GM23248 (cell line): ENCODE measurements at regions not wholly inside any gene's neighbourhood (a gene's known extent, or its start where the extent isn't known, plus 50 kb on each side); places are given as distances from the start of the nearest gene placed in this dataset.

ENCODE experiments used
- DNase-seq: peaks from one replicate; pipeline ENCODE4 v3.0.0-alpha.2; 2015
- H2AFZ ChIP-seq: fragments of 200-600 bp; sonication (generic); 2 replicates; pipeline ENCODE4 v1.6.1; 2016; ENCODE audit warnings: antibody characterized with exemption
- H3F3A ChIP-seq: fragments of 200-600 bp; sonication (generic); 2 replicates; pipeline ENCODE4 v1.6.1; 2016; ENCODE audit warnings: mild to moderate bottlenecking, antibody characterized with exemption, mixed run types; ENCODE audit not compliant: insufficient read depth
- H3K27ac ChIP-seq: fragments of 200-600 bp; sonication (generic); 2 replicates; pipeline ENCODE4 v1.5.1; 2016; ENCODE audit warnings: mild to moderate bottlenecking
- H3K27me3 ChIP-seq: fragments of 200-600 bp; sonication (generic); replicated peaks from 2 replicates; pipeline ENCODE4 v1.6.1; 2016; ENCODE audit warnings: mild to moderate bottlenecking; ENCODE audit not compliant: insufficient read depth
- H3K36me3 ChIP-seq: fragments of 200-600 bp; sonication (generic); 2 replicates; pipeline ENCODE4 v1.6.1; 2016; ENCODE audit warnings: low read depth, mild to moderate bottlenecking
- H3K4me1 ChIP-seq: fragments of 200-600 bp; sonication (generic); 2 replicates; pipeline ENCODE4 v1.6.1; 2016; ENCODE audit warnings: mild to moderate bottlenecking; ENCODE audit not compliant: insufficient read depth
- H3K4me2 ChIP-seq: fragments of 200-600 bp; sonication (generic); one replicate; pipeline ENCODE4 v1.6.1; 2016; ENCODE audit warnings: mild to moderate bottlenecking; ENCODE audit not compliant: unreplicated experiment
- H3K4me3 ChIP-seq: fragments of 200-600 bp; sonication (generic); 2 replicates; pipeline ENCODE4 v1.5.1; 2016; ENCODE audit warnings: mild to moderate bottlenecking
- H3K79me2 ChIP-seq: fragments of 200-600 bp; sonication (generic); 2 replicates; pipeline ENCODE4 v1.6.1; 2016; ENCODE audit warnings: mild to moderate bottlenecking; ENCODE audit not compliant: insufficient read depth
- H3K9ac ChIP-seq: fragments of 200-600 bp; sonication (generic); 2 replicates; pipeline ENCODE4 v1.6.1; 2016; ENCODE audit warnings: mild to moderate bottlenecking
- H3K9me2 ChIP-seq: fragments of 200-600 bp; sonication (generic); 2 replicates; pipeline ENCODE4 v1.6.1; 2016; ENCODE audit warnings: mixed run types, mild to moderate bottlenecking, moderate library complexity; ENCODE audit not compliant: insufficient read depth
- H3K9me3 ChIP-seq: fragments of 200-600 bp; sonication (generic); one replicate; pipeline ENCODE4 v1.6.1; 2017; ENCODE audit warnings: low read depth
- H4K20me1 ChIP-seq: fragments of 200-600 bp; sonication (generic); 2 replicates; pipeline ENCODE4 v1.6.0; 2016; ENCODE audit not compliant: insufficient read depth
- EZH2 ChIP-seq: fragments of 200-600 bp; sonication (generic); IDR thresholded peaks from 2 replicates; pipeline ENCODE4 v1.6.1; 2018; ENCODE audit warnings: antibody characterized with exemption, mild to moderate bottlenecking; ENCODE audit not compliant: insufficient read depth, poor library complexity, severe bottlenecking
- EZH2phosphoT487 ChIP-seq: fragments of 200-600 bp; sonication (generic); IDR thresholded peaks from 2 replicates; pipeline ENCODE4 v1.6.1; 2018; ENCODE audit warnings: antibody characterized with exemption, moderate library complexity, mild to moderate bottlenecking, low read depth; ENCODE audit not compliant: insufficient read depth
- WGBS, 2 experiments: methylation state at CpG; one replicate each; pipeline ENCODE4 v1.1.6; 2015 to 2017; ENCODE audit warnings: low lambda C conversion rate in 2 of 2, low coverage in 1 of 2; ENCODE audit errors: missing lambda C conversion rate in 2 of 2; 5-methylcytosine and 5-hydroxymethylcytosine counted together
- in situ Hi-C: fragments of 300-500 bp; cut with MboI; formaldehyde crosslinking; loops from 2 replicates; pipeline ENCODE4 v1.15.0; 2020

DNA sequence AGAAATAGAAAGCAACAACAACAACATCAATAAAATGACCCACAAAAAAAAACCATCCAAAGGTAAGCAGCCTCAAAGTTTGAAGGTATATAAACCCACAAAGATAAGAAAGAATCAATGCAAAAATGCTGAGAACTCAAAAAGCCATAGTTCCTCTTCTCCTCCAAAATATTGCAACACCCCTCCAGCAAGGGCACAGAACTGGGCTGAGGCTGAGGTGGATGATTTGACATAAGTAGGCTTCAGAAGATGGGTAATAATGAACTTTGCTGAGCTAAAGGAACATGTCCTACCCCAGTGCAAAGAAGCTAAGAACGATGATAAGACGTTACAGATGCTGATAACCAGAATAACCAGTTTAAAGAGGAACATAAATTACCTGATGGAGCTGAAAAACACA, 188.8 kb upstream of the BTBD3 start:
- 3 to 17% methylated on average over 2 of the region's 2 CpGs for WGBS, 2 experiments
- Histone ChIP-seq H3K9me3 (no peaks in the 10 kb centered on the region), H3K36me3 (no peaks in the 10 kb centered on the region), H3K79me2 (no peaks in the 10 kb centered on the region), H4K20me1 (no peaks in the 10 kb centered on the region), H3K9ac (no peak overlapping the region), H3K4me3 (no peak overlapping the region), H3K27me3 (0 out of 2 replicates have a peak, but pooled peaks cover 9% of the 10 kb centered on the region), H3K4me2 (no peak overlapping the region), H3K4me1 (no peaks in the 10 kb centered on the region), H3K27ac (no peak overlapping the region), H2AFZ (no peak overlapping the region), H3K9me2 (no peaks in the 10 kb centered on the region), H3F3A (no peaks in the 10 kb centered on the region)
- TF ChIP-seq EZH2: no peak
- TF ChIP-seq EZH2phosphoT487: no peak
- DNase-seq: no peak
- in situ Hi-C loops: no loop called here

DNA sequence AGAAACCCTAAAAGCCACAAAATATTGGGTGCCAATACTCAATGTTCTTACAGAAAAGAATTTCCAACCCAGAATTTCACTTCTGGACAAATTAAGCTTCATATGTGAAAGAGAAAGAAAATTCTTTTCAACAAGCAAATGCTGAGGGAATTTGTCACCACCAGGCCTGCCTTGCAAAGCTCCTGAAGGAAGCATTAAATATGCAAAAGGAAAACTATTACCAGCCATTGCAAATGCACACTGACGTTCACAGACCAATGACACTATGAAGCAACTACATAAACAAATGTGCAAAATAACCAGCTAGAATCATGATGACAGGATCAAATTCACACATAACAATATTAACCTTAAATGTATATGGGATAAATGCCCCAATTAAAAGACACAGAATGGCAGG, 187.9 kb upstream of the BTBD3 start:
- no peak for DNase-seq
- Histone ChIP-seq H3K9me2 (no peaks in the 10 kb centered on the region), H3K9me3 (no peaks in the 10 kb centered on the region), H3K4me1 (no peaks in the 10 kb centered on the region), H3K9ac (no peak overlapping the region), H3F3A (no peaks in the 10 kb centered on the region), H3K36me3 (no peaks in the 10 kb centered on the region), H4K20me1 (no peaks in the 10 kb centered on the region), H2AFZ (no peak overlapping the region), H3K79me2 (no peaks in the 10 kb centered on the region), H3K4me2 (no peak overlapping the region), H3K27me3 (0 out of 2 replicates have a peak, but pooled peaks cover under 1% of the 10 kb centered on the region), H3K4me3 (no peak overlapping the region), H3K27ac (no peak overlapping the region)
- no peak for TF ChIP-seq EZH2
- no peak for TF ChIP-seq EZH2phosphoT487
- in situ Hi-C loops: no loop called here
- 14 to 15% methylated on average over 1 of the region's 1 CpG for WGBS, 2 experiments

DNA sequence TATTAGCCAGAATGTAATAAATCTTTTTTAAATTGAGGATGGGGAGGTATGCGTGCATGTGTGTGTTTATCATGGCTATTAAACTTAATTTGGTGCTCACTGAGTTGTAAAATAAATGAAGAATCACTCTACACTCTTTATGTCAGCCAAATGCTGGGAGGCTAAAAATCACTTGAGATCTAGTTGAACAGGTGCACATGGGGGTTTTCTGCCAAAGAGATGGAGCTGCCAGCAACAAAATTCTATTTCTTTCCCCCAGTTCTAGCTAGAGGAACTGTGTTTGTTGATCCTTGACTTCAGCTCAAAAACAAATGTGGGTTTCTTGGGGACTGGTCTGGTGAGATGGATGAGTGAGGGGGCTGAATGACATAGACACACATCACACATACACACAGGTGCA, 183.3 kb upstream of the BTBD3 start:
- in situ Hi-C loops: no loop called here
- H2AFZ ChIP-seq: no peak overlapping the region
- H3K9me2 ChIP-seq: no peaks in the 10 kb centered on the region
- no peaks in the 10 kb centered on the region for H3K79me2 ChIP-seq
- 14% methylated on average over 1 of the region's 1 CpG for WGBS, 2 experiments
- TF ChIP-seq EZH2phosphoT487: no peak
- no peak for TF ChIP-seq EZH2
- H3K4me1 ChIP-seq: no peaks in the 10 kb centered on the region
- H3K27ac ChIP-seq: no peak overlapping the region
- peaks cover 5% of the 10 kb centered on the region; the same call in 1 of the 2 replicates for H3K27me3 ChIP-seq
- H4K20me1 ChIP-seq: no peaks in the 10 kb centered on the region
- H3K36me3 ChIP-seq: no peaks in the 10 kb centered on the region
- H3K4me2 ChIP-seq: no peak overlapping the region
- no peak overlapping the region for H3K4me3 ChIP-seq
- no peak overlapping the region for H3K9ac ChIP-seq
- H3F3A ChIP-seq: no peaks in the 10 kb centered on the region
- no peaks in the 10 kb centered on the region for H3K9me3 ChIP-seq
- DNase-seq: no peak

DNA sequence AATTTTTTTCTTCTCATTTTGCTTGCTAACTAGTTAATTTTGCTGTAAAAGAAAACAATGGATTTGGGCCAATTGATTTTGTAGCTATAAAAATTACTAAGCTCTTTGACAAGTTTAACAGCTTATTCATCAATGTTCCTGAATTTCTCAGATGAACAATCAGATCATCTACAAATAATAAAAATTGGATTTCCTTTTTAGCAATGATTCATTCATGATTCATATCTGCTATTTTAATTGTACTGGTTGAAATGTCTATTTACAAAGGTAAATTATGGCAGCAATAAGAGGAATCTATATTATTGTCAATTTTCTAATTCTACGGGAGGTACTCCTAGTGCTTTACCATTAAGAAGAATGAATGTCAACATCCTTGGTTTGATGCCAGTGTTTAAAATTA, 178.8 kb upstream of the BTBD3 start:
- DNase-seq: no peak
- Histone ChIP-seq H3K79me2 (no peaks in the 10 kb centered on the region), H3K9ac (no peak overlapping the region), H3K4me2 (no peak overlapping the region), H4K20me1 (no peaks in the 10 kb centered on the region), H3K4me3 (no peak overlapping the region), H3K36me3 (no peaks in the 10 kb centered on the region), H3K4me1 (no peaks in the 10 kb centered on the region), H3K9me3 (no peaks in the 10 kb centered on the region), H2AFZ (no peak overlapping the region), H3F3A (no peaks in the 10 kb centered on the region), H3K27me3 (peaks cover 24% of the 10 kb centered on the region), H3K27ac (no peak overlapping the region), H3K9me2 (no peaks in the 10 kb centered on the region)
- in situ Hi-C loops: no loop called here
- WGBS, 2 experiments: 45 to 47% methylated on average over 1 of the region's 1 CpG
- no peak for TF ChIP-seq EZH2phosphoT487
- no peak for TF ChIP-seq EZH2

DNA sequence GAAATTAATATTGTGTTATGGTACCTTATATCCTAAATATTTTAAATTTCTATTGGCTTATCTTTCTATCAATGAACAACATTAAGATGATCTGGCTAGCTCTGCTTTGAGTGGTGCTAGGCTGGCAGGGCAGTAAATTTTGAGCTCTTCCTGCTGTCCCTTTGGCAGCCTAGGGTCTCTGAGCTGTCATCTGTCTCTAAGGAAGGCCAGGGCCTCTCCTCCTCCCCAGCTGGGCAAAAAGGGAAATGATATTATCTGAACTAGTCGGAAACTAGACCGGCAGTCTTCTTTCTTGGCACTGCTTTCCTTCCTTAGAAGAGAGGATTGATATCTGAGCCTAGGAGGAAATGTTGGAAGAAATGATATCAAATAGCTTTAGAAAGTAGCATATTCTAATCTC, 176.7 kb upstream of the BTBD3 start:
- WGBS, 2 experiments: 75 to 92% methylated on average over 2 of the region's 2 CpGs
- Histone ChIP-seq H3K27me3 (peaks cover 23% of the 10 kb centered on the region), H3F3A (no peaks in the 10 kb centered on the region), H3K79me2 (no peaks in the 10 kb centered on the region), H3K9ac (no peak overlapping the region), H3K9me3 (no peaks in the 10 kb centered on the region), H3K4me1 (no peaks in the 10 kb centered on the region), H3K9me2 (no peaks in the 10 kb centered on the region), H3K36me3 (no peaks in the 10 kb centered on the region), H2AFZ (no peak overlapping the region), H3K4me3 (no peak overlapping the region), H4K20me1 (no peaks in the 10 kb centered on the region), H3K4me2 (no peak overlapping the region), H3K27ac (no peak overlapping the region)
- DNase-seq: no peak
- TF ChIP-seq EZH2 (no peak), EZH2phosphoT487 (no peak)
- in situ Hi-C loops: no loop called here
